ENCODE measurements at regions not wholly inside any gene's neighbourhood (a gene's known extent, or its start where the extent isn't known, plus 50 kb on each side); places are given as distances from the start of the nearest gene placed in this dataset.

GRCh38 chr12:125645724-125646123, 580.5 kb downstream of the AACS start:
- TF ChIP-seq CTCF (IDR thresholded peaks at IDR 0.05), result no peak
- TF ChIP-seq ZFX (IDR thresholded peaks at IDR 0.05; ENCODE audit: borderline replicate concordance), result no peak

GRCh38 chr12:125650587-125650986, 585.4 kb downstream of the AACS start:
- TF ChIP-seq CTCF (IDR thresholded peaks at IDR 0.05), result no peak
- H3K27ac ChIP-seq, result no peak overlapping the region

More at GRCh38 chr12:125645724-125646123, 580.5 kb downstream of the AACS start:
- no peak overlapping the region for H3K27ac ChIP-seq

GRCh38 chr12:125651625-125652024, 586.4 kb downstream of the AACS start:
- TF ChIP-seq CTCF (IDR thresholded peaks at IDR 0.05) (no peak), ZFX (IDR thresholded peaks at IDR 0.05; ENCODE audit: borderline replicate concordance) (no peak)
- no peak overlapping the region for H3K27ac ChIP-seq

- no peak overlapping the region for H3K27ac ChIP-seq
- TF ChIP-seq CTCF (IDR thresholded peaks at IDR 0.05), result no peak
- no peak for TF ChIP-seq ZFX (IDR thresholded peaks at IDR 0.05; ENCODE audit: borderline replicate concordance)
These were observed 587.4 kb downstream of the AACS start for GRCh38 chr12:125652681-125653080.

- no peak for TF ChIP-seq ZFX (IDR thresholded peaks at IDR 0.05; ENCODE audit: borderline replicate concordance)
- no peak for TF ChIP-seq CTCF (IDR thresholded peaks at IDR 0.05)
- no peak overlapping the region for H3K27ac ChIP-seq
These were observed 592.4 kb downstream of the AACS start for GRCh38 chr12:125657681-125658080.

GRCh38 chr12:125674554-125675338, 609.5 kb downstream of the AACS start:
- TF ChIP-seq ZFX (IDR thresholded peaks at IDR 0.05; ENCODE audit: borderline replicate concordance) (no peak), CTCF (IDR thresholded peaks at IDR 0.05) (no peak)
- no peak overlapping the region for H3K27ac ChIP-seq

- H3K27ac ChIP-seq, result no peak overlapping the region
- TF ChIP-seq CTCF (IDR thresholded peaks at IDR 0.05) (no peak), ZFX (IDR thresholded peaks at IDR 0.05; ENCODE audit: borderline replicate concordance) (no peak)
These were observed 611.1 kb downstream of the AACS start for GRCh38 chr12:125676366-125676765.
